SW 1271 (cell line): ENCODE measurements at regions not wholly inside any gene's neighbourhood (a gene's known extent, or its start where the extent isn't known, plus 50 kb on each side); places are given as distances from the start of the nearest gene placed in this dataset.
"Not testable (repeated sequence)": the region's sequence is repeated elsewhere in the genome, so short reads cannot be mapped to it uniquely, and the experiment has no call there.

Experiments used
- DNase-seq, 2 experiments: peaks; one replicate each; lab custom pipeline; 2025; lab: John Stamatoyannopoulos, UW

DNA sequence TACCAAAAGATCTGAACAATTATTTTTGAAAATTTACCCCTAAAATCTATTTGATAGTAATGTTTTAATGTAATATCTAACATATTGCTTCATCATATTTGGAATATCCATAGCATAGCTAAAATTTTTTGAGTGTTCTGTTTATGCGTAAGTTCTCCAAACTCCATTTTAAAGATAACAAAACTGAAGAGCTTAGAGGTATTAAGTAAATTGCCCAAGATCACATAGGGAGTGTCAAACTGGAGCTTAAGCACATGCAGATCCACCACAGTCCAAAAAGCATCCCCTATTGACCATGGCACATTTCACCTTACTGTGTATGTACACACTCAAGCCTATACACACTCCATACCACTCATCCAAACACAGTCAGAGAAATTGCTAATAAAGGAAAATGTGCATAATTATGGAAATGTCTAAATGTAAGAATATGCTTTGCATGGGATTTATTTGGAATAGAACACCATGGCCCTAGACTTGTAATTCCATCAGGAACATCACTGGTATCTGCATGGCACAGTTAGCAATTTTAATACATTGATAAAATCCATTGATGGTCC, 85.2 kb upstream of the TGFBR2 start:
- DNase-seq: no peak

- DNase-seq: no peak
Measured at GRCh38 chr3:30522476-30522875, 83.9 kb upstream of the TGFBR2 start.

GRCh38 chr3:30523366-30523765, 83.0 kb upstream of the TGFBR2 start:
- DNase-seq: no peak

GRCh38 chr3:30524357-30525040, 81.9 kb upstream of the TGFBR2 start:
- DNase-seq: no peak

DNA sequence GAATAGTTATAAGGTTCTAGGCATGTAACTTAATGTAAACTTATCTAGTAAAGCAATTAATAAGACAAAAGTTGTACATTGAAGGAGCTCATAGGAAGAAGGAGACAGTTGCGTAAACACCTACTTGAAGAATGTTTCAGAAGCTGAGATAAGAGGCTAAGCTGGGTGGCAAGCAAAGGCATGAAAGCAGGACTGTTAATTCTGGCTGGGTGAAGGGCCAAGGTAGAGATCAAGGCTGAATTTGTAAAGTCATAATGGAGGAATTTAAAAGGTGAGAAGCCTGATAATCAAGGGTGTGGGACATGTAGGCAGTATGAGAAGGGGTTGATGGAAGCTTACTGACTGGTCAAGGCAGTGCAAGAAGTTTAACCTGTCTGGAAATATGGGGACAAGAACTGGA, 80.4 kb upstream of the TGFBR2 start:
- no peak for DNase-seq

DNA sequence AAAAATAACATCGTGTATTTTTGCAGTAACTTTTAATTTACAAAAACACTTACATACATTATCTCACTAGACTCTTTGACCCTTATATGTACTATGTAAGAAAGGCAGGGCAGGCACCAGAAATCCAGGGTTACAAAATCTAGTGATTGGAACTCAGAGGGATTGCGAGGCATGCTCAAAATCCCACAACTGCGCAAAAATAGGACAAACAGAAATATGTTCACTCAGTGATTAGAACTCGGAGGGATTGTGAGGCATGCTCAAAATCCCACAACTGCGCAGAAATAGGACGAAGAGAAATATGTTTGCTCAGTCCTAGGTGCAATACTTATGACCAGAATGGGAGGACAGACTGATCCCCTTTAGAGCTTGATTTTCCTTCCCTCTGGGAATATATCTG, 79.2 kb upstream of the TGFBR2 start:
- DNase-seq: no peak

DNA sequence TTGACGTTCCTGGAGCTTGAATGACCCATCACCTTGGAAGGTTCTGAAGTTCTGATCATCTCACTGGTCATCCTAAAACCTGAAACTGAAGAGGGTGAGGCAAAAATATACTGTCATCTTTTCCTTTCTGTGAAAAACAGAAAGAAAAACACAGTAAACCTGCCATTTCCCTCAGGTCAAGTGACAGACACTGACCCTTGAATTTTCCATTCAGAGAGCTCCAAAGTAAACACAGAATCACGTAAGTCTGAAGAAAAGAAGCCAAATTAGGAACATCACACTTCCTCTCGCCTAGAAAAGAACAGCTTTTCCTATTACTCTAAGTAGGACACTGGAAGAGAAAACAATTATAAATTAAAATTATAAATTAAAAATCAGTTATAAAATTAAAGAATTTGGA, 78.7 kb upstream of the TGFBR2 start:
- no peak for DNase-seq

DNA sequence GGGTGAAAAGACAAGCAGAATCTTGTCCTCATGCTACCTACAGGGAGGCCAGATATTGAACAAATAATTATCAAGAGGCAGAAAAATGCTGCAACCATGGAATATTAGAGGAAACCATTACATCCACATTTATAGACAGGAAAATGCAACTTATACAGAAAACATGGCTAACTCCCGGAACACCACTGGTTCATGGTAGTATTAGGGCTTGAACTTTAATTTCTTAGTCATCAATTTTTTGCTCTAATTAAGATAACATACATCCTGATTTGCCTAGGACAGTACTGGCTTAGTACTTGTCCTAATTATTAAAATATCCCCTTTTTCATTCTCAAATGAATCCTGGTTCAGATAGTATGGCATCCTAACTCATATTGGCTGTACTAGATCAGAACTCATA, 76.3 kb upstream of the TGFBR2 start:
- DNase-seq: no peak

DNA sequence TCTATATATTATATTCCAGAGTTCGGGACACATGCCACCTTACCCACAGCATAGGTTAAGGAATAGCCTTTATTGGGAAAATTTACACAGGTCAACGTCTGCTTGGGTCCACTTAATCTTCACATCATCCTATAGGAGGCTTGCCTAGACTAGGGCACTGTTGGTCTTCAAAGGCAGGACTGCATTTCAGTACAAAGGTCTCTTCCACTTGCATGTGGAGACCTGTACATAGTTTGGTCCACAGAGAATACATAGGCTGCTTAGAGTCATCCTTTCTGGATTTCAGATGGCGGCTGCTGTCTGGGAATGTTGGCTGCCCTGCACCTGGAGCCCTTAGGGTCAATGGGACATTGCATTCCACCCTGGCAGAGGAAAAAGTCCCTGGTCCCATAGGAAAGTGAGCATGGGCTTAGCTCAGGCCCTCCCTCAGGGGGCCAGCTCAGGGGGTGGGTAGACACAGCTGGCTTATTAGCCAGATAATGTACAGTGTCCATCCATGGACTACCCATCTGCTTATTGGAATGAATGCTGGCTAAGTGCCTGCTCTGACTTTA, 75.3 kb upstream of the TGFBR2 start:
- no peak for DNase-seq

GRCh38 chr3:30535525-30535924, 70.9 kb upstream of the TGFBR2 start:
- DNase-seq: no peak

DNA sequence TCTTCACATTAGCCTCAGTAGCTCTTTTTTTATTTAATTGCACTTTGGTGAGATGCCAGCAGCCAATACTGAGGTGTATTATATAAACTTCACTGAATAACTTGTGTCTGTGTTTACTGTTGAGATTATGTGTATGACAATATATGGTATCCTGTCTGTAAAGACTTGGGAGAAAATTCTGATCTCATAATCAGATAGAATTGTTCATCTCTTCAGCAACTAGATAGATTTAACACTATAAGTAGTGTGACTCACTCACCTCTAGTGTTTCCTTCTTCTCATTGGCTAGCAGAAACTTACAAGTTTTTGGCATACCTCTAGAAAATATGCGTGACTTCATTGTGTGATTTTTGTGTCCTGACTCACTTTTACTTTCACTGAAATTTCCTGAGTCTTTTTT, 67.6 kb upstream of the TGFBR2 start:
- peak; percentile 75 to 87 for DNase-seq

- DNase-seq: no peak
Measured at GRCh38 chr3:30539206-30539605, 67.2 kb upstream of the TGFBR2 start.

- DNase-seq: no peak
Measured at GRCh38 chr3:30539772-30540171, 66.6 kb upstream of the TGFBR2 start.

- DNase-seq: not testable (repeated sequence)
Measured at GRCh38 chr3:30541156-30541555, 65.2 kb upstream of the TGFBR2 start.

DNA sequence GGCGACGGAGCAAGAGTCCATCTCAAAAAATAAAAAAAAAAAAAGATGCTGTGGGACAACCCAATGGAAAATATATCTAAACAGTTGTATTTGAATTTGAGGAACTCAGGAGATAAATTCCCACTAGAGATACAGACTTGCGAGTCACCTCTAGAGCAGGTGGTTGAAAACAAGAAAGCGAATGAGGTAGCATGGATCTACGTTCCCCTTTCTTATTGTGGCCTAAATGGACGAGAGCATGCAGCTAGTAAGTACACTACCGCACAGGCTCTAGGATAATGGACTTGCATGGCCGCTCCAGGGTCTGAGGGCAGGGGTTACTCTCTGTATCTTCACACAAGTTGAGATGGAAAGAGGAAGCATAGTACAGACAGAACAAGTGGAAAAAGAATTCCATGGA, 63.5 kb upstream of the TGFBR2 start:
- no peak for DNase-seq

- peak; percentile 67 to 99 for DNase-seq
Measured at GRCh38 chr3:30544812-30545211, 61.6 kb upstream of the TGFBR2 start.

DNA sequence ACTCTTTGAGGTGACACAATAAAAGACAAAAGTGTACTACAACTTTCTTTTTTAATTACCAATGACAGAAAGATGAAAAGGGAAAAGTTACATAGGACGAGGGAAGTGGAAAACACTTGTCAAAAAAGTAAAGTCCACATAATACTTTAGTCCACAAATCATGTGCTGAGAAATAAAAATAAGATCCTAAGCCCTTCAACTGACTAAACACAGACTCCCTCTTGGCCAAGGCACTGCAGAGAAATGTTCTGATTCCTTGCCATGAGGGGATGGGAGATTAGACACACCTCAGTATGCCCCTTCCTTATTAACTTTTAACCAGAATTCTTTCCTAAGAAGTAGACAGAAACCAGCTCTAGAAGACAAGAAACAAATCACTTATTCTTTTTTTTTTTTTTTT, 59.5 kb upstream of the TGFBR2 start:
- DNase-seq: no peak

DNA sequence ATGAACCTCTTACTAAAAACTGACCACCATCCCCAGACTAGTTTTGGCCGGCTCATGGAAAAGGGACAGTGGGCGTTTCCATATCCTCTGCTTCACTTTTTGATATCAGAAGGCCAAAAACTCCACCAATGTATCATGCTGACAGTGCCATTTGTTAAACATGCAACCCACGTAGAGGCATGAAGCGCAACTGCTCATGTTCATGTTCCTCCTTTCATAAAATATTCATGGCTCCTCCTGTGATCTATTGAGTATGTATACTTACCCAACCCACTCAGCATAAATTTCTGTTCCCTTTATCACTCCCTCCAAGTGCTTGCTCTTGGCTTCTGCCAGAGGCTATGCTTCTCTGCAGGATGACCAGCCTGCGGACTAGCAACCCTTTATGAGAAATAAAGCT, 58.7 kb upstream of the TGFBR2 start:
- no peak for DNase-seq

GRCh38 chr3:30548600-30548999, 57.8 kb upstream of the TGFBR2 start:
- peak in 1 of 2 experiments; percentile 24 for DNase-seq

DNA sequence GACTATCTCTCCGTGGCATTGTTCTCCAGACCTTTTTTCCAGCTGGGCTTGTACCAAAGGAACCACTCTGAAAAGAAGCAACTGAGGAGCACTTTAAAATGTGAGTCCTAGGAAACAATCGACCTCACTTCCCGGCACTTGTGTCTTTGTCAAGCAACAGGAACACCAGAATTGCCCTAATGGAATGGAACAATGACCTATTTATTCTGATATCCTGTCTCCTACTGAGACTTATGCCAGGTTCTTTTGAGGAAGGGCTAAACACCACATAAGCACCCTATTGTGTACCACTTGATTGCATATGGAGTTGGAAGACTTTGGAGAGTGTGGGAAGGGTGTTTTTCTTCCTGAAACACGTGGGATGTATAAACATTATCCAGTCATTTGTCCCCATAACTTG, 56.8 kb upstream of the TGFBR2 start:
- no peak for DNase-seq

GRCh38 chr3:30550246-30550645, 56.2 kb upstream of the TGFBR2 start:
- no peak for DNase-seq

DNA sequence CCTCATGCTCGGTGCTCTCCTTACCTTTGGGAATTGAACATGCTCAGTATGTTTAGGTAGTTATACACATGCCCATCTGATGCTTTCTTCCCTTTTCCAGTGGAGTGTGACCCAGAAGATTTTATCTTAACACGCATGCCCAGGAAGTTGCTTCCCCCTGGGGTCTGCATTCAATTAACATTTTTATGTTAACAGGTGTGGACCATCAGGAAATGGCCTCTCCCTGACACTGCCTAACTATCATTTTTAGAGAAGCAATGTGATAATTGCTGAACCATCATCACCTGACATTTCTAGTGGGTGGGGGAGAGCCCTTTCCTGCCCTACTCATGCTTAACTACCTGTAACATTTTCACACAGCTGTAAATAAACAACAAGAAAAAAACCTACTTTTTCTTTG, 55.1 kb upstream of the TGFBR2 start:
- DNase-seq: no peak

- no peak for DNase-seq
Measured at GRCh38 chr3:30551927-30552326, 54.5 kb upstream of the TGFBR2 start.
